Tibial artery (tissue), 4 donors: ENCODE measurements at regions not wholly inside any gene's neighbourhood (a gene's known extent, or its start where the extent isn't known, plus 50 kb on each side); places are given as distances from the start of the nearest gene placed in this dataset.

Source experiments
- DNase-seq, 2 donors: peaks; one replicate each; pipeline ENCODE4 v3.0.0-alpha.2; 2019
- H3K27ac ChIP-seq, 2 donors: fragments of 200-600 bp; sonication (generic) in 1 of 2; 1 replicate in 1 of 2; 2 replicates in 1 of 2; pipeline ENCODE4 v1.5.1; 2018 to 2019; ENCODE audit warnings: mild to moderate bottlenecking in 1 of 2
- H3K27me3 ChIP-seq, 2 donors: fragments of 200-600 bp; sonication (generic) in 1 of 2; one replicate each; pipeline versions ENCODE4 v1.5.1 to v1.6.0; 2016 to 2019
- H3K36me3 ChIP-seq, 3 donors: fragments of 200-600 bp; sonication (generic) in 2 of 3; one replicate each; pipeline ENCODE4 v1.5.1; 2016 to 2019; ENCODE audit warnings: mild to moderate bottlenecking in 2 of 3
- H3K4me1 ChIP-seq, 4 donors: fragments of 200-600 bp; sonication (generic) in 2 of 4; 1 replicate in 3 of 4; 2 replicates in 1 of 4; pipeline ENCODE4 v1.5.1; 2016 to 2019
- H3K4me3 ChIP-seq, 2 donors: fragments of 200-600 bp; sonication (generic) in 1 of 2; 1 replicate in 1 of 2; 2 replicates in 1 of 2; pipeline ENCODE4 v1.5.1; 2018 to 2019; ENCODE audit warnings: mild to moderate bottlenecking in 2 of 2
- H3K9me3 ChIP-seq, 3 donors: fragments of 200-600 bp; sonication (generic) in 1 of 3; one replicate each; pipeline ENCODE4 v1.5.1; 2016 to 2019
- intact Hi-C: fragments of 100-400 bp; cut with DNase I; formaldehyde crosslinking; loops from one replicate; pipeline ENCODE4 v1.15.0; 2023; ENCODE audit warnings: low total_unique reads
- TF ChIP-seq, protein P1 (sequence below), 2 experiments: fragments of 200-600 bp in 1 of 2; fragments of 450-650 bp in 1 of 2; IDR thresholded peaks; one replicate each; pipeline ENCODE4 v1.5.1; 2017 to 2019; ENCODE audit warnings: antibody characterized with exemption in 2 of 2, mild to moderate bottlenecking in 1 of 2, moderate library complexity in 1 of 2

DNA sequence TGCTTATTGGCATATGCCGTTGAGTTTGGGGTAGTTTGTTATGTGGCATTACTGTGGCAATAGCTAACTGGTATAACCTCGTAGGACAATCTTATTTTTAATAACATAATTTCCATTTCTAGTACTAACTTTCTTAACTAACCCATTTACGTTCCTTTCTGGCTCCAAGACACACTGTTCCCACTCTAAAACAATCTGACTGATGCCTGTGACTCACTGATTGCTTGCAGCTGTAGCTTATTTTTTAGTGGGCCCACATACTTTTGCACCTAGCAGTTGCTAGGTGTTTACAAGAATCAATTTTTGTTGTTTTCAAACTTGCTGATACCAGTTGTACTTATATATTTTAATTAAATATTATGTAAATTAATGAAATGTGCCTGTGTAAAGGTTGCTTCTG lies 52.2 kb downstream of the FAT3 start:
- TF ChIP-seq, protein P1, sequence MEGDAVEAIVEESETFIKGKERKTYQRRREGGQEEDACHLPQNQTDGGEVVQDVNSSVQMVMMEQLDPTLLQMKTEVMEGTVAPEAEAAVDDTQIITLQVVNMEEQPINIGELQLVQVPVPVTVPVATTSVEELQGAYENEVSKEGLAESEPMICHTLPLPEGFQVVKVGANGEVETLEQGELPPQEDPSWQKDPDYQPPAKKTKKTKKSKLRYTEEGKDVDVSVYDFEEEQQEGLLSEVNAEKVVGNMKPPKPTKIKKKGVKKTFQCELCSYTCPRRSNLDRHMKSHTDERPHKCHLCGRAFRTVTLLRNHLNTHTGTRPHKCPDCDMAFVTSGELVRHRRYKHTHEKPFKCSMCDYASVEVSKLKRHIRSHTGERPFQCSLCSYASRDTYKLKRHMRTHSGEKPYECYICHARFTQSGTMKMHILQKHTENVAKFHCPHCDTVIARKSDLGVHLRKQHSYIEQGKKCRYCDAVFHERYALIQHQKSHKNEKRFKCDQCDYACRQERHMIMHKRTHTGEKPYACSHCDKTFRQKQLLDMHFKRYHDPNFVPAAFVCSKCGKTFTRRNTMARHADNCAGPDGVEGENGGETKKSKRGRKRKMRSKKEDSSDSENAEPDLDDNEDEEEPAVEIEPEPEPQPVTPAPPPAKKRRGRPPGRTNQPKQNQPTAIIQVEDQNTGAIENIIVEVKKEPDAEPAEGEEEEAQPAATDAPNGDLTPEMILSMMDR (IDR thresholded peaks at IDR 0.05), result no peak
- H3K27ac ChIP-seq, result peak overlapping the region; percentile 41 to 46
- no peak overlapping the region for H3K4me3 ChIP-seq

GRCh38 chr11:92277871-92278270 lies 53.3 kb downstream of the FAT3 start:
- intact Hi-C loops, result no loop called here

More for the DNA sequence above, 52.2 kb downstream of the FAT3 start:
- H3K9me3 ChIP-seq, result no peaks in the 10 kb centered on the region
- H3K27me3 ChIP-seq, result no peaks in the 10 kb centered on the region
- no peaks in the 10 kb centered on the region for H3K36me3 ChIP-seq
- DNase-seq, result no peak
- H3K4me1 ChIP-seq, result peaks cover 0 to 33% (median 4%) of the 10 kb centered on the region in 4 donors
- intact Hi-C loops, result no loop called here

DNA sequence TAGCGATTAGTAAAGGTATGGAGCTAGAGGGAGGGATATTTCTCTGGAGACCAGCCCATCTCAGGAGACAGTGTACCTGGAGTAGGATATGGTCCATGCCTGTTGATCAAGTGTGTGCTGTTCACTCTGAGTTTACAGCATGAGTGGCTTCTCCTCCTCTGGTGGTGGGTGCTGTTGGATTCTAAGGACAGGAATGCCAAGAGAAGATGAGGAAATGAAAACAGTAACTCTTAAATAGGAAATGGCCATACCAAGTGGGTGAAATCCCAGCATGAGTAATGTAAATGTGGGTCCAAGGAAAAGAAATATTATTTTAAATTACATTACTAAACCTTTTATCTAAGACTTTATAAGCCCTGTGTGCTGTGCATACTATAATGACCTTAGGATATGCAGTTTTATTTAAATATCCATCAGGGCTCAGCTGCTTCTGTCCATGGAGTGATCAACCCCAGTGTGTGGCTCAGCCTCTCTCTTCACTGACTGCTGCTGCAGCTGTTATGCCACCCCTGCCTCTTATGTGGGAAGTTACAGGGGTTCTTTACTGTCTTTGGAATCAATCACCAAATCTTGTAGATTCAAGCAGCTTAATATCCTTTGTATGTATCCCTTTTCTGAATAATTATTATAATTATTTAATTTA lies 54.3 kb downstream of the FAT3 start:
- TF ChIP-seq, protein P1 (IDR thresholded peaks at IDR 0.05), result no peak
- Histone ChIP-seq H3K27me3 (no peaks in the 10 kb centered on the region), H3K4me3 (no peak overlapping the region), H3K4me1 (peaks cover 0 to 21% (median 1%) of the 10 kb centered on the region in 4 donors), H3K36me3 (no peaks in the 10 kb centered on the region), H3K9me3 (no peaks in the 10 kb centered on the region), H3K27ac (no peak overlapping the region)
- DNase-seq, result no peak
- intact Hi-C loops, result no loop called here

More at GRCh38 chr11:92277871-92278270, 53.3 kb downstream of the FAT3 start:
- no peak for DNase-seq
- H3K9me3 ChIP-seq, result no peaks in the 10 kb centered on the region
- H3K36me3 ChIP-seq, result no peaks in the 10 kb centered on the region
- TF ChIP-seq, protein P1 (IDR thresholded peaks at IDR 0.05), result no peak
- H3K27ac ChIP-seq, result no peak overlapping the region
- no peak overlapping the region for H3K4me3 ChIP-seq
- no peaks in the 10 kb centered on the region for H3K27me3 ChIP-seq
- peaks cover 0 to 22% (median 2%) of the 10 kb centered on the region in 4 donors for H3K4me1 ChIP-seq

DNA sequence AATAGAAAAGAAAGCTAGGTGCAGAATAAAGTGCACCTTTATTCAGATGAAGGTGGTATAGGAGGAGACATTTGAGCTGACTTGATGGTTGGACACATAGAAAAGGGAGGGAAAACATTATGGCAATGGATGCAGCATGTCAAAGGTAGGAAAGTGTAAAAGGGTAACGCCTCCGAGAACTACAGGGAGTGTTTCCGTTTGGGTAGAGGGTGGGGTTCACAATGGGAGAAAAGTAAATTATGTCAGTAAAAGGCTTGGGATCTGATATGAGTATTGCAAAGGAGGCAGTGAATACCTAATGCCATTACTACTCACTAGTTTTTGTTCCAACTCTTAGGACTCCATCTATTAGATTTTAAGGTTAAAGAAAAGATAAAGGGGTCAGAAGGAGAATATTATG lies 59.5 kb downstream of the FAT3 start:
- TF ChIP-seq, protein P1 (IDR thresholded peaks at IDR 0.05), result no peak
- Histone ChIP-seq H3K4me3 (no peak overlapping the region), H3K4me1 (peaks cover 0 to 16% (median 4%) of the 10 kb centered on the region in 4 donors), H3K36me3 (no peaks in the 10 kb centered on the region), H3K9me3 (no peaks in the 10 kb centered on the region), H3K27me3 (no peaks in the 10 kb centered on the region), H3K27ac (no peak overlapping the region)
- intact Hi-C loops, result no loop called here
- DNase-seq, result no peak

DNA sequence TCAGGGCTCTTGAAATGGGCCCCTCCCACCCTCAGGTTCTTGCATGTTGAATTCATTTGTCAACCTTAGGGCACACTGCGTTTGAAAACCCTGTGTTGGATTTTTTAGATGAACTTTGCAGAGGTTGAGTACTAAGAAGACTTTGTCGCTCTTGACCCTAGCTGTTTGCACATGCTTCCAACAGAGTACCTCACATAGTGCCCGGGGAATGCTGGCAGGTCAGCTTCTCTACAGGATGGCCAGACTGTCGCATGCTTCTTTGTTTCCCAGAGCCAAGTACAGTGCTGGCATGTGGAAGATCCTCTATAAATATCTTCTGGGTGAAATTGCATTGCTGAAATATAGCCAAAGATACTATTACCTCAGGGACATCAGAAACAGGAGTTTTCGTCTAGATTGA lies 59.9 kb downstream of the FAT3 start:
- intact Hi-C loops, result no loop called here
- DNase-seq, result no peak
- H3K27ac ChIP-seq, result no peak overlapping the region

More for the DNA sequence above, 59.9 kb downstream of the FAT3 start:
- Histone ChIP-seq H3K27me3 (no peaks in the 10 kb centered on the region), H3K4me3 (no peak overlapping the region), H3K4me1 (peaks cover 0 to 16% (median 4%) of the 10 kb centered on the region in 4 donors), H3K36me3 (no peaks in the 10 kb centered on the region), H3K9me3 (no peaks in the 10 kb centered on the region)
- TF ChIP-seq, protein P1 (IDR thresholded peaks at IDR 0.05), result no peak
